SH-SY5Y (cell line): ENCODE measurements at regions not wholly inside any gene's neighbourhood (a gene's known extent, or its start where the extent isn't known, plus 50 kb on each side); places are given as distances from the start of the nearest gene placed in this dataset.

ENCODE experiments used
- GATA2 ChIP-seq: IDR thresholded peaks from 2 replicates; pipeline ENCODE4 v1.6.1; 2011; ENCODE audit warnings: mild to moderate bottlenecking, low read depth, low read length
- GATA3 ChIP-seq: IDR thresholded peaks from 2 replicates; pipeline ENCODE4 v1.6.1; 2011; ENCODE audit warnings: low read depth, mild to moderate bottlenecking, low read length, moderate library complexity

DNA sequence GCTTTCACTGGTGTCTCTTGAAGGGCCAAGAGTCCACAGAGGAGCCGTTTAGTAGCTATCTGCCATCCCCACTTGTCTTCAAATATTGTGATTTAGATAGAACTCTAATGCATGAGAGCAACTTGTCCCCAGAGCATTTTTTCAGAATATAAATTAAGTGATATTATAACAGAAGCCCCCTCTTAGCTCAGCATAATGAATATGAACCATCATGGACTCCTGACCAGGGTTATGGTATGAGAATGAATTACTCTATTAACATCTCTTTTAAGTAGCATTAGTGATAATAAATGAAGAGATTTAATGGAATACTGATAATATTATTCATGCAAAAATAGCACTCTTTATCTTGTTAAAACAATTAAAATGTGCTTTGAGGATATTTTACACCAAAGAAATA is 709.6 kb downstream of the GALR1 start:
- no peak for TF ChIP-seq GATA3
- no peak for TF ChIP-seq GATA2

DNA sequence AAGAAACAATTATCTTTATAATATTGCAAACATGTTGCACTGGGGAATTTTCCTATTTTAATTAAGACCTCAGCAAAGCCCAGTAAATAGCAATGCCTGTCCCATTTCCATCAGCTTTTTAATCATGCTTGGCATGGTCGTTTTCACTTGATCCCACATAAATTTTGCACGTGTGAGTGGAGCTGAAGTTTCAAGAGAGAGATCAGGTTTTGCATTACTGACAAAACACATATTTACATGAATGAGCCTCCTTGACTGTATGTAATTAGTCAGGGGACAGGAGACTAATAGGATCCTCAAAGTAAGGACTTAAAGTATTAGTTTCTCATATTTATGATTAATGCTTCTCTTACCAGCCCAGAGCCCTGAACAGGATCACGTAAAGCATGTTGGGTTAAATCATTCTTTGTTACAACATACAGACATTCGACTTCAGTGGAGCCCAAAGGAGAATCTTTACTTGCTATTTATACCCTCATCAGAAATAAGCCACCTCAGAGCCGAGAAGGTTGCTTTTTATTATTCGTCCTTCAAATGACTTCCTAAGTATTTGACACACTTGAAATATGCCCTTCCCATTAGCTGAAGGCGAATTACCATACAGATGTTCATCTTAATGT is 711.3 kb downstream of the GALR1 start:
- no peak for TF ChIP-seq GATA2
- no peak for TF ChIP-seq GATA3

DNA sequence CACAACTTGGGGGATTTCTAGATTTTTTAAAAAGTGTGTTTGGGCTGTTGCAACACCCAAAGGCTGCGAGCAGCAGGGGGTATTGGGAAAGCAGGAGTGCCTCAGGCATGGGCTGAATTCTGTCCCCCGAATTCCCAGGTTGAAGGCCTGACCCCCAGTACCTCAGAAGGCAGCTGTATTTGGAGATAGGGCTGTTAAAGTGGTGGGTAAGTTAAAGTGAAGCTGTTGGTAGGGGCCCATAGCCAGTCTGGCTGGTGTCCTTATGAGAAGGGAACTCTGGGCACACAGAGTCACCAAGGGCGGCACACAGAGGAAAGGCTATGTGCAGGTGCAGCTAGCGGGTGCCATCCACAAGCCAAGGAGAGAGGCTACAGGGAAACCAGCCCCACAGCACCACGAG is 717.4 kb downstream of the GALR1 start:
- TF ChIP-seq GATA3 (no peak), GATA2 (no peak)

DNA sequence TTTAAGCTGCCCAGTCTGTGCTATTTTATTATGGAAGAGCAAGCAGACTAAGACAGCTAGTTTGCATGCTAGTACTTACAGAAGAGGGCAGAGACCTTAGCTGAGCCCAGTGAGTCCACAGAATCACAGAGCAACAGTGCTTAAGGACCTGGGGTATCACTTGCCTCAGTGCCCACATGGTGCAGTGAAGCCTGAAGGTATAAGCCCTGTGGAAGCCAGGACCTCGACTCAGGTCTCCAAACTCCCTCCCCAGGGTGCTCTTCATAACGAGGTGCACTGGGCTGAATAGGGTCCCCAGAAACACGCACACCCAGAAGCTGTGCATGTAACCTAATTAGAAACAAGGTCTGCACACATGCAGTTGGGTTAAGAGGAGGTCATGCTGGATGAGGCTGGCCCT is 718.1 kb downstream of the GALR1 start:
- TF ChIP-seq GATA2 (no peak), GATA3 (no peak)

DNA sequence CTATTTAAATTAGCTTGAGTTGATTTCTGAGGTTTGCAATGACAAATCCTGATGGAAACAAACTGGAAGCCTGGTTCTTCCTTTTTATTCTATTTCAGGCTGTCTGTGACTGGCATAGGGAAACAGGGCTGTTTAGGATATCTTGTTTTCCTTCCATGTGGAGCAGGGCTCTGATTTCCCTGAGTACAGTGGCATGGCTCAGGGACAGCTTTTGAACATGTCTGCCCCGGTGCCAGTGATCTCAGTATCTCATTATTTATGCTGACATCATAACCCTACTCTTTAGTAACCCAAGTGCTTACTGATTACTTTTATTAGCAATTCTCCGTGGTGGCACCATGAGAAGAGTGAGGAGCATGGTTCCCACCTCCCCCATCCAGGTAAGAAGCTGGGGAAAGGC is 720.3 kb downstream of the GALR1 start:
- TF ChIP-seq GATA2 (no peak), GATA3 (no peak)

DNA sequence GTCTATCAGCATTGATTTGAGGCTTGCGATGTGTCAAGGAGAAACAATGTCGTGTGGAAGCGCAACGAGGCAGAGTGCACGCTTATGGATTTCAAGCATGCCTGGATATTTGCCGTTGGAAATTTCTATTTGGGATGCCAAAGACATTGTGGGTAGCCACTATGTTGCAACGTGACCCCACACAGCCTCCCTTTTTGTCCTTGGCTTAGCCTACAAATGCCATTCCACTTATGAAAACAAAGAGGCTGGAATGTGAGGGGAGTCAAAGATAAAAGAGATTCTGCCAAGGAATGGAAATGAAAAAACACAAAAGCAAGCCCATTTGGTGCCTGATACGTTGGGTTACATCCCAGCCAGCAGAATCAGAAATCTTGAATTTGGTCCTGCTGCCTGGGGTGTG is 721.2 kb downstream of the GALR1 start:
- no peak for TF ChIP-seq GATA3
- no peak for TF ChIP-seq GATA2

DNA sequence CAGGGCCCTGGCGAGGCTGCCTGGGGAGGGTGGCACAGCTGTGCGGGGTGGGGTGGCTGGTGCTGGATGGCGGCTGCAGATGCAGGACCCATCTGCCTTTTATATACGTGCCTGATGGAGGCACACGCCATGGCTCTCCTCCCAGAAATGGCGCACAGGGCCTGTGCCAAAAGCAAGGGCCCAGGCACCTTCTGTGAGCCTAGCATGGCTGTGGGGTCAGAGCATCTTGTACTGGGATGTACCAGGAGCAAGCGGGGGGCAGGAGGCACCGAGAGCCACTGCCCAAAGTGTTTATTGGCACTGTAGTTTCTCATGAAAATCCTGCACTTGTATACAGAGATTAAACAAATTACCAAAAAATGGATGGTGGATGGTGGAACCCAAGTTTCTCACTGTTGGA is 724.1 kb downstream of the GALR1 start:
- TF ChIP-seq GATA3 (no peak), GATA2 (no peak)

DNA sequence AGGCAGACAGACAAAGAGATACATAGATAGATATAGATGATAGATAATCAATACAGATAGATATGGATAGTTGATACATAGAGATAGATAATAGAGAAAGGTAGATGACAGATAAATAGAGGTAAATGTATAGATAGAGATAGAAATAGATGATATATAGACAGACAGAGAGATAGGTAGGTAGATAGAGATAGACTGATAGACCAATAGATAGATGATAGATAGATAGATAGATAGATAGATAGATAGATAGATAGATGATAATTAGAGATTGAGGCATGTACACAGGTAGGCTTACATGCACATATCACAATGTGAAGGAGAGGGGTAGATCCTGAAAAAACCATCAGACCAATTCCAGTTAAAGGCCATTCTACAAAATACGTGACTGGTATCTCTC is 724.7 kb downstream of the GALR1 start:
- TF ChIP-seq GATA2, result no peak
- no peak for TF ChIP-seq GATA3

DNA sequence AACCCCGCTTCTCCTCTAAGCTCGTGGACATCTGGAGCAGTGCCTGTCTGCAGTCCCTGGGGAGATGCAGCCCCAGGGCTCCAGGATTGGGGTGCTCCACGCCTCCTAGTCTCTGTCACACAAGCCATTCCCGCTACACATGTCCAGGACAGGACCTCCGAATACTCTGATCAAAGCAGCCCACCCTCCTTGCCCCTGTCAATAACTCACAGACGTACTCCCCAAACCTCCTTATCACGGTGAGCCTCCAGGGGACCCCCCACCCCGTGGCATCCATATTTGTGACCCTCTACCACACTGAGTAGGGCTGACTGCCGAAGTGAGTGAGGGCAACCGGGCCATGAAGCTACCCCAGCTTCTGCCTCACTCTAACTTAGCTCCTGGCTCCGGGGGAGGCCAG is 727.7 kb downstream of the GALR1 start:
- TF ChIP-seq GATA3 (no peak), GATA2 (no peak)

DNA sequence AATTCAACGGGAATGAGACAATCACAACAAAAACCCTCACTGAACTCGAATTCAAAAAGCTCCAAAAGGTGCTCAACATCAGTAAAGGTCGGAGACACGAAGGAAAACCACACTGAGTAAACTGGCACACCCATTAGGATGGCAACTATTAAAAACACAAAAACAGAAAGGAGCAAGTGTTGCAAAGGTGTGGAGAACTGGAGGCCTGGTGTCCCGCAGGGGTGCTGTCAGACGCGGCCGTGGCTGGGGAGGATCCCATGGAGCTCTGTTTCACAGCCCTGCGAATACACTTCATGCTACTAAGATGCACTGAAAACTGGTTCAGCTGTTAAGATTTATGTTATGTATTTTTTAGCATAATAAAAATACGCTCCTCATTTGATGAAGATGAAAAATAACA is 730.6 kb downstream of the GALR1 start:
- TF ChIP-seq GATA2, result no peak

DNA sequence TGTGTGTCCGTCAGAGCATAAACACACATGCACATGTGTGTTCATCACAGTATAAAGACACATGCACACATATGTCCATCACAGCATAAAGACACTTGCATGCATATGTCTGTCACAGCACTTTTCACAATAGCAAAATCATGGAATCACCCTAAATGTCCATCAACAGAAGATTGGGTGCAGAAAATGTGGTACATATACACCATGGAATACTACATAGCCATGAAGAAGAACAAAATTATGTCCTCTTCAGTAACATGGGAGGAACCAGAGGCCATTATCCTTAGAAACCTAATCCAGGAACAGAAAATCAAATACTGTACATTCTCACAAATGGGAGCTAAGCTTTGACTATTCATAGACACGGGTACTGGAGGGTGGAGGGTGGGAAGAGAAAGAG is 732.2 kb downstream of the GALR1 start:
- TF ChIP-seq GATA3 (no peak), GATA2 (no peak)

DNA sequence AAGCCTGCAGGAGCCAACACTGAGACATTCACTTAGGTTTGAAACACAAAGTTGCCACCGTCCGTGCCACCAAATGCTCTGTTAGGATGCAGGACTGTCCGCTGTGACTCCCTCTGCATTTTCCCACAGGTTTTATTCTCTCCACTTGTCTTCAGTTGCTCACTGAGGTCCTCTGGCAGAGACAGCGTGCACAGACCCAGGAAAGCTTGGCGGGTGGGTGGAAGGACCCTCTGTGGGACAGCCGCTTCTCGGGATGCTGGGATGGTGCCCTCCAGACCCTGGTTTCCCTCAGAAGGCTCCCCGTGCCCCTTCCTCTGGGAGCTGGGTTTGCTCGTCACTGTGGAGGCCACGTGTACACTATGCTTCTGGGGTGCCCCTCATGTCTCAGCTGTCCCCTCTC is 733.6 kb downstream of the GALR1 start:
- TF ChIP-seq GATA2, result no peak
- TF ChIP-seq GATA3, result no peak

DNA sequence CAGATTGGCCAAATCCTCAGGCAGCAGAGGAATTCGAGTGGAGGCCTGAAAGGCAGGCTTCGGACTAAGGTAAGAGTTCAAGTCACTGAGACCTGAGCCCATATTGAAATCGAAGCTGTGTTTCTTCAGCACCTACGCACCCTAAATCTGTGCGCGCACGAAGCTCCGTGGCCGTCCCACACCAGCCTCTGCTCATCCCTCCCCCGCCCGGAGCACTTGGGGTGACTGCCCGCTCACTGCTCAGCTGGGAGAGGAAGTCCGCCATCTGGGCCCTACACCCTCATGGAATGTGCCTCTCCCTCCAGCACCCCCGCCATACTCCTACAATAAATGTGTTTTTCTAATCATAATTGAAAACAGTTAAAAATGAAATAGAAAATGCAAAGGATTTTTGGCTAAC is 734.5 kb downstream of the GALR1 start:
- TF ChIP-seq GATA2 (no peak), GATA3 (no peak)

DNA sequence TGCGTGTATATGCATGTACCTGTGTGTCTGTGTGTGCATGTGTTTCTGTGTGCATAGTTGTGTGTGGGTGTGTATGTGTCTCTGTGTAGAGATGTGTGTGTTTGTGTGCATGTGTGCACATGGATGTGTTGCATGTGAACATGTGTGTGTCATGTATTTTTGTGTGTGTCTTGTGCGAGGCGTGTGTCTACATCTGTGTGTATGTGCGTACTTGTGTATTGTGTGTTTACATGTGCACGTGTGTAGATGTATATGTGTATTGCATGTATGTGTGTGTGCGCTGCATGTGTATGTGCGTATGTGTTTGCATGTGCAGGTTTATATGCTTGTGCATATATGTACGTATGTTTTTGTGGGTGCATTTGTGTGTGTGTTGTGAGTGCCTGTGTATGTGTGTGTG is 735.2 kb downstream of the GALR1 start:
- TF ChIP-seq GATA2 (no peak), GATA3 (no peak)

DNA sequence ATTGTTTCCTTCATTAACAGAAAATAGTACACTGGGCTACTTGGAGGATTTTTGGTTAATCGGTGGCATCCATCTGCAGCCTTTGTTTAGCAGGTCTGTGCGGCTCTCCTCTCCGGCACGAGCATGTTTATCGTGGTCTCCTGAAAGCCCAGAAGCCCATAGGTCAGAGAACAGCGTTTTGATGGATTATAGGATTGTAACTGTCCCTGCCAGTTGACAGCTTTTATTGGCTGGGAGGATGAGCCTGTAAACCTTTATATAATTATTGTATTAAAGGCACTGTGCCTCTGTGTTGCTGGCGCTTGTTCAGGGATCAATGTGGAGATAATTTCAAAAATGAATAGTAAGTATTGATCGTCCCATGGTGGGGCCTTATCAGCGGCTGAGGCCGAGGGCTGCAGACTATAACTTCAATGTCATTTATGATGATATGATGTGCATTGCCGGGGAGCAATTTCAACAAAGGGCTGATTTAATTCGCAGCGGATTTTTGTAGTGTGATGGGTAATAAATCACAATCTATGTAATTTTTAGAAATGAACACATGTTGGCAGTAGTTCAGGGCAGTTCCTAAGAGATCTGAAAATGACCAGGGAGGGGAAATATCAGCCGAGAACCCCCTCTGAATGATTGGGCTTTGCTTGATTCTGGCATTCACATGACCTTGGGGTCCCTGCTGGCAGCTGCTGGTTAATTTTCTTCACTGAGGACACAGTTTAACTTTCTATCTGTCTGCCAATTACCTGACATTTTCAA is 736.1 kb downstream of the GALR1 start:
- TF ChIP-seq GATA3 (no peak), GATA2 (no peak)

DNA sequence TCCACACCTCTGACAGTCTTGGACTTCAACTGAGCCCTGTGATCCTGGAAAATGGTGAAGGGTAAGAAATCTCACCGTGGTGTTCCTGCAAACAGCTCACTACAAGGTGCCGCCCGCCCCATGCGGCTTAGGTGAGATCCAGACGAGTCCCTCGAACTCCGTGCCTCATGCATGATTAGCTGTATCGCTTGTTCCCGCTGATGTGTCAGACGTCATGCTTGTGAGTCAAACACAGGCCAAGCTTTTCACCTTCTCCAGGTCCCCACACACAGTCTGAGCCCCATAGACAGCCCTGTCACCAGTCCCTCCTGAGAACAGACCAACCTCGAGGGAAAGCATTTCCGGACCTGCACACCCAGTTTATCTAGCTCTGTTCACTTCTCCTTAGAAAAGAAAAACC is 740.5 kb downstream of the GALR1 start:
- TF ChIP-seq GATA3, result no peak
- TF ChIP-seq GATA2, result no peak

DNA sequence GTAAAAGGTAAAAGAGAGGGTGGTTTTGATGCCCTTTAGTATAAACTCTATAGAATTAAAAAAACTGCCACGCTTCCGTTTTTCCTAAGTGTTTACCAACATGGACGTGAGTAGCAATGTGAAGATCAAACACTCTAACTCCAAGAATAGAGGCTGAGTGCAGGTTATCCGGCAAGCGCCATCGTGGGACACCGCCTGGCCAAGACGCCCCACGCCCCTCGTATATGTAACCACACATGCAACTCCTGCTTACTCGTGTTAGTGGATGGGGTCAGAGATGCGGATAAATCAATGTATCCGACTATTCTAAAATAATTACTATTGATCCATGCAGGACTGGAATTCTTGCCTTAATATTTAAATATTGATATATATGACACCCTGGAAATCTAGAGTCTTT is 741.3 kb downstream of the GALR1 start:
- TF ChIP-seq GATA3 (no peak), GATA2 (no peak)
